HG02759 (cell line): ENCODE measurements at regions not wholly inside any gene's neighbourhood (a gene's known extent, or its start where the extent isn't known, plus 50 kb on each side); places are given as distances from the start of the nearest gene placed in this dataset.
"Not testable (repeated sequence)": the region's sequence is repeated elsewhere in the genome, so short reads cannot be mapped to it uniquely, and the experiment has no call there.

Experiments used
- ATAC-seq: cut with Tn5 transposase; IDR thresholded peaks from one replicate; pipeline ENCODE4 v1.9.1; 2021; ENCODE audit warnings: mild to moderate bottlenecking, moderate library complexity; ENCODE audit not compliant: unreplicated experiment

GRCh38 chr1:192475970-192476369 is 99.6 kb upstream of the RGS1 start:
- ATAC-seq = no peak

DNA sequence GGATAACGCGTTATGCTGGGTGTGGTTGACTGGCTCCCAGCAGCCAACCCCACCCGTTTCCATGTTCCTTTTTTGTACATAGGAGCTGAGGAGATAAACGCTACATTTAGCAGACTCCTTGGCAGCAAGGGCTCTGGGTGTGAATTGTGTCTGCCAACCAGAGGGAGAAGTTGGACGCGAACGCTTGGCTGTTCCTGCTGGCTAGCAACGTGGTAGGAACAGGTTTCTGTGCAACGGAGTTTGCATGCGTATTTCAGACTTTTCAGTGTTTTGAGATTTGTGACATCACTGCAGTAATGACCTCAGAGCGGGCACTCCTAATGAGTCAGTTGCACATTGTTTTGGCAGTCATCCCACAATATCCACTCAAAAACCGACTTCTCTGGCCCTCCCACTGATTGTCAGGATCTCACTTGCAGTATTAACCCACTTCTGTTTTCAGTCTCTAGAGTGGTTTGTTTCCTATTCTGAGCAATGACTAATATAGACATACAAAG is 98.7 kb upstream of the RGS1 start:
- ATAC-seq = peak; percentile 59

DNA sequence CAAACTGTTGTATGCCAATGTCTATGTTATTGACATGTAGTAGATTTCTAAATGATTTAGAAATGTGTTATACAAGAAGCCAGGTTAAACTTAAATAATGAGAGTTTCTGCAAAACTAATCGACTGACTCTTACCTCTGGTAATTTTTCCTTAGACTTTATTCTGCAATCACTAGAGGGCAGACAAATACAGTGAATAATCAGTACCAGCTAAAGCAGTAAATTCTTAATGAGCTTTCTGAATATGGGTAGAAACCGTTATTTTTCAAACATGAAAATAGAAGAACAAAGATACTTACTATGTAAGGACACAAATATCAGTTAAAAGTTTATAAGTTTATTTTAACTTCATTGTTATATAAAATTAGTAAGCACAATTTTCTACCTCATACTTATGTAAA is 97.9 kb upstream of the RGS1 start:
- peak; percentile 63 for ATAC-seq

GRCh38 chr1:192485692-192486436 is 89.7 kb upstream of the RGS1 start:
- ATAC-seq = no peak

DNA sequence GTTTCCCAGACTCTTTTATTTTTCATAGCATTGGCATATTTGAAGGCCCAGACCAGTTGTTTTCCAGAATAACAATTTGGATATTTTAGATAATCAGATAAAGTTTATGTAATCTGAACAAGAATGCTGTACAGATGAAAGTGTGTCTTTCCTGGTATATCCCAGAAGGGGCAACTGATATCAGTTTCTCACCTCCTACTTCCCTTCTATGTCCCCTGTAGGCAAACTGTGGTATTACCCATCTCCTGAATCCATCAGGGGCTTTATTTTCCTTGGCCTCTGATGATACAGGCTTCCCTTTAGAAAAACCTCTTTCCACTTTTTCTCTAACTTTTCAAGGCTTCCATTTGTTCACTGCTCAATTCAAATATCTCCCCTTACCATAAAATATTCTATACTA is 87.5 kb upstream of the RGS1 start:
- ATAC-seq = no peak

- no peak for ATAC-seq
These were observed 86.5 kb upstream of the RGS1 start for GRCh38 chr1:192489047-192489446.

- ATAC-seq = peak; percentile 91
These were observed 85.8 kb upstream of the RGS1 start for GRCh38 chr1:192489748-192490147.

GRCh38 chr1:192491804-192492554 is 83.6 kb upstream of the RGS1 start:
- ATAC-seq = no peak

GRCh38 chr1:192493584-192493983 is 82.0 kb upstream of the RGS1 start:
- ATAC-seq = no peak

- no peak for ATAC-seq
These were observed 79.1 kb upstream of the RGS1 start for GRCh38 chr1:192496369-192497056.

- no peak for ATAC-seq
These were observed 78.3 kb upstream of the RGS1 start for GRCh38 chr1:192497214-192497794.

- ATAC-seq = not testable (repeated sequence)
These were observed 77.5 kb upstream of the RGS1 start for GRCh38 chr1:192498092-192498491.

DNA sequence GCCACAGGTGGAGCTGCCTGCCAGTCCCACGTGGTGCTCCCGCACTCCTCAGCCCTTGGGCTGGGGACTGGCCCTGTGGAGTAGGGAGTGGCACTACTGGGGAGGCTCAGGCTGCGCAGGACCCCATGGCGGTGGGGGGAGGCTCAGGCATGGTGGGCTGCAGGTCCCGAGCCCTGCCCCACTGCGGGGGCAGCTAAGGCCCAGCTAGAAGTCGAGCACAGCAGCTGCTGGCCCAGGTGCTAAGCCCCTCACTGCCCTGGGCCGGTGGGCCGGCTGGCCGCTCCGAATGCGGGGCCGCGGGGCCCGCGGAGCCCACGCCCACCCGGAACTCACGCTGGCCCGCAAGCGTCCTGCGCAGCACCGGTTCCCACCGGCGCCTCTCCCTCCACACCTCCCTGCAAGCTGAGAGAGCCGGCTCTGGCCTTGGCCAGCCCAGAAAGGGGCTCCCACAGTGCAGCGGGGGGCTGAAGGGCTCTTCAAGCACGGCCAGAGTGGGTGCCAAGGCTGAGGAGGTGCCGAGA is 76.5 kb upstream of the RGS1 start:
- ATAC-seq = not testable (repeated sequence)

DNA sequence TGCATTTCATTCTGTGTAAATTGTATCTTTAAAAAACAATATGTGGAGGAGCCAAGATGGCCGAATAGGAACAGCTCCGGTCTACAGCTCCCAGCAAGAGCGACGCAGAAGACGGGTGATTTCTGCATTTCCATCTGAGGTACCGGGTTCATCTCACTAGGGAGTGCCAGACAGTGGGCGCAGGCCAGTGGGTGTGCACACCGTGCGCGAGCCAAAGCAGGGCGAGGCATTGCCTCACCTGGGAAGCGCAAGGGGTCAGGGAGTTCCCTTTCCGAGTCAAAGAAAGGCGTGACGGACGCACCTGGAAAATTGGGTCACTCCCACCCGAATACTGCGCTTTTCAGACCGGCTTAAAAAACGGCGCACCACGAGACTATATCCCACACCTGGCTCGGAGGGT is 75.0 kb upstream of the RGS1 start:
- ATAC-seq = not testable (repeated sequence)

- ATAC-seq = peak; percentile 100
These were observed 68.8 kb upstream of the RGS1 start for GRCh38 chr1:192506741-192507155.

DNA sequence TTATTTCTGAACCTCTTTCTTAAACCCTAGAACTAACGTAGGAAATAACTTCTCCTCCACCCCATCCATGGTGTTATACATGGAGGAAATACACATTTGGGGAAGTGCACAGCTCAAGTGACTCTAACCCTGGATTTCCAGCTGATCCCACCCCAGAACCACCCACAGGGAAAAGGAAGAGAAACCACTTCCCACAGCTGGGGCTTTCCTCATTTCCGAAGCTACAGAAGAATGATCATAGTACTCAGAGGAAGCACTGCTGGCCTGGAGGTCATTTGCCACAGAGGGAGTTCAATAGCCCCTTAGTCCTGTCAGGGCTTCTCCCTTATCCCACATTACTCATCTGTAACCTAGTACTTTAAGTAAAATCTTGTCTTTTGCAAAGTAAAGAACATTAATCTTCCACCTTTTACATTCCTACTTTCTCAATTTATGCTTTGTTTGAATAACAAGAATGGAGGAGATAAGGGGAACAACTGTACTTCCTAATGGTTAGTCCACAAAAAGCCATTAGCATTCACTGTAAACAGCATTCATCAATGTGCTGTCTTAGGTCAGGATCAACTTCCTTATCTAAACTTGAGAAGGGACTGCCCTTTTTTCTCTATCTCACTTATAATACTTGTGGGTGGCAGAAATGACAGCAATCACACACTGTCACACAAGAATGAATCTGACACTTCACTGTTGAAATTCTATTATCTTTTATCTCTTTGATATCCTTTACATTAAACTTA is 63.0 kb upstream of the RGS1 start:
- peak; percentile 29 for ATAC-seq

DNA sequence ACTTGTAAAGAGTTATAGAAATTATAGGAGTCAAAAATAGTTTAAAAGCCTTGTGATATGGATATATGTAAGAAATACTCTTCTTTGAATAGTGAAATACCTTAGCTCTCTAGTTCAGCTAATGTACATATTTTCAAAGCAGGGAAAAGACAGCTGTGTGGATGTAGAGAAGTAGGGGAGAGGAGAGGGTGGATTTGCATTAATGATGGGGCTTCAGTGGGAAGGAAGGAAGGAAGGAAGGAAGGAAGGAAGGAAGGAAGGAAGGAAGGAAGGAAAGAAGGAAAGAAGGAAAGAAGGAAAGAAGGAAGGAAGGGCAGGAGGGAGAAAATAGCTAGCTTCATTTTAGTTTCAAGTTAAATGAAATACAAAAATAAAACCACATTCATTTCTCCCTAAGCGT is 62.4 kb upstream of the RGS1 start:
- ATAC-seq = no peak

DNA sequence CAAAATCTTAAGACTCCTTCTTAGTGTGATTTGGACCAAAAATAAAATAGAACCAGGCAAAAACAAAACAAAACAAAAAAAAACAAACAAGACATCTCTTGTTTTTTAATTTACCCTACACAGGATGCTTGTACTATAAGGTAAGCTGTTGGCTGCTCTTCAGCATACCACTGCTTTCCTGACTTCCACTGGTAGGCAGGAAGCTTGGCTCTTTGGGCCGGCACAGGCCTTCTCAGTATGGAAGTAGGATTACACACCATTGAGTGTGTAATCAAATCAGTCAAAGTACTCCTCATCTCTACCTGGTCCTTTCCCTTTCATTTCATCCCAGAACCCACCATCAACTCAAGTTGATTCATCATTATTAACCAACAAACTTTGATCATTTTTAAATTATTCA is 61.9 kb upstream of the RGS1 start:
- ATAC-seq = no peak

DNA sequence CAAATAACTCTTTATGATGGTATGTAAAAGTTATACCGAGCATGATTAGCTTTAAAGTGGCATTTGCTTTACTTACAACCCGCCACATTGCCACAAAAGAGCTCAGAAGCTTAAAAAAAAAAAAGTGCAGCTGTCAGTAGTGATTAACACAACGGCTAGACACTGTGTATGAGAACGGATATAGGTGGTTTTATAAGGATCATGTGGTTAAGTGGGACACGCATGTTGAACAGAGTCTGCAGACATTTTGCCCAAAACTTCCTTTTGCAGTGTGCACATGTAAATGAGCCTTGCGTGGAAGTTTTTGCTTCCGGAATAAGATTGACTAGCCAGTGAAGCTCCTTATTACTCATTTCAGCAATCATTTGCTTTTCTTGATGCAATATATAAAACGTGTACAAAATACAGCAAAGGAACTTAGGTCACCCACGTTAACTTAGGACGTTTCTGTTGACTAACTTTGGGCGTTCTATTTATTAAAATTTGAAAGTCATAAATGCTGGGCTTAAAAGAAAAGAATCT is 58.7 kb upstream of the RGS1 start:
- peak; percentile 97 for ATAC-seq

- not testable (repeated sequence) for ATAC-seq
These were observed 57.7 kb upstream of the RGS1 start for GRCh38 chr1:192517716-192518355.
